Left ventricle myocardium inferior (tissue), 1 donor: ENCODE measurements at regions not wholly inside any gene's neighbourhood (a gene's known extent, or its start where the extent isn't known, plus 50 kb on each side); places are given as distances from the start of the nearest gene placed in this dataset.
"Not testable (repeated sequence)": the region's sequence is repeated elsewhere in the genome, so short reads cannot be mapped to it uniquely, and the experiment has no call there.

Experiments
- DNase-seq: peaks from one replicate; pipeline ENCODE4 v3.0.0-alpha.2; 2020
- H3K27ac ChIP-seq: fragments of 200-600 bp; replicated peaks from 2 replicates; pipeline ENCODE4 v1.8.0; 2021
- H3K27me3 ChIP-seq: fragments of 200-600 bp; 2 replicates; pipeline ENCODE4 v1.8.0; 2021; ENCODE audit warnings: low read depth
- H3K36me3 ChIP-seq: fragments of 200-600 bp; 2 replicates; pipeline ENCODE4 v1.8.0; 2021
- H3K4me1 ChIP-seq: fragments of 200-600 bp; 2 replicates; pipeline ENCODE4 v1.8.0; 2021
- H3K4me3 ChIP-seq: fragments of 200-600 bp; 2 replicates; pipeline ENCODE4 v1.8.0; 2021; ENCODE audit warnings: mild to moderate bottlenecking, moderate library complexity
- H3K9me3 ChIP-seq: fragments of 200-600 bp; replicated peaks from 2 replicates; pipeline ENCODE4 v1.8.0; 2021
- intact Hi-C: fragments of 100-400 bp; cut with micrococcal nuclease; formaldehyde crosslinking; loops from one replicate; pipeline ENCODE4 v1.11.0; 2022
- TF ChIP-seq, protein P1 (sequence below): fragments of 200-600 bp; IDR thresholded peaks from 2 replicates; pipeline ENCODE4 v1.8.0; 2021; ENCODE audit warnings: antibody characterized with exemption, mild to moderate bottlenecking, borderline replicate concordance
- donor health status: DM: no; HTN: yes; CAD: no; lungs with severe emphysema.

DNA sequence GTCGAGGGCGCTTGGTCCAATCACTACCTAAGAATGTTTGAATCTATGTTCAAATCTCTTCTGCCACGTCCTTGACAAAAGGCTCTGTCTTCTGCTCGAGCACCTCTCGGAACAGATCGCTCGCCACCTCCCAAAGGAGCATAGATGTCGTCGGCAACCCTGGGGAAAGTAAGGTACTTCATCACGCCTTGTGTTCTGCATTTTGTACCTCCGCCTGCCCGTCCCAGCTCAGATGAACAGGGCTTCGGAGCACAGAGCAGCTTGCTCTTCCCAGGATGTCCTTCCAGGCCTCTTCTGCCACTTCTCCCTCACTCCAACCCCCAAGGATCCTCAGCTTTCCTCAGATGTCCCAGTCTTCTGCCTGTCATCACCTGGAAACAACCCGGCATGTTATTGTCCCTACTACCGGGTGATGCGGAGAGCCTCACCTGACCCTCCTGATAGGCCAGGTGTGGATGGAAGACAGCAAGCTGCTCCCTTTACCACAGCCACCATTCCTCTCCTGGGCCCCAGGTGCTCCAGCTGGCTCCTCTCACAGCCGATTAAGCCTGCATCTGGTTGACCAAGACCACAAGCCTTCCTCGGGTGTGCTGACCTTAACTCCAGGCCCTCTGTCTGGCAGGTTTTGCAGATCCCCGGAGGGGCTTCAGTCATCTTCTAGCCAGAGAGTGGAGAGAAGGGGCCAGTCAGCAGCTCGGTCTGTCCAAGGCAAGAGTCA, 270.5 kb downstream of the FAM43A start:
- TF ChIP-seq, protein P1, sequence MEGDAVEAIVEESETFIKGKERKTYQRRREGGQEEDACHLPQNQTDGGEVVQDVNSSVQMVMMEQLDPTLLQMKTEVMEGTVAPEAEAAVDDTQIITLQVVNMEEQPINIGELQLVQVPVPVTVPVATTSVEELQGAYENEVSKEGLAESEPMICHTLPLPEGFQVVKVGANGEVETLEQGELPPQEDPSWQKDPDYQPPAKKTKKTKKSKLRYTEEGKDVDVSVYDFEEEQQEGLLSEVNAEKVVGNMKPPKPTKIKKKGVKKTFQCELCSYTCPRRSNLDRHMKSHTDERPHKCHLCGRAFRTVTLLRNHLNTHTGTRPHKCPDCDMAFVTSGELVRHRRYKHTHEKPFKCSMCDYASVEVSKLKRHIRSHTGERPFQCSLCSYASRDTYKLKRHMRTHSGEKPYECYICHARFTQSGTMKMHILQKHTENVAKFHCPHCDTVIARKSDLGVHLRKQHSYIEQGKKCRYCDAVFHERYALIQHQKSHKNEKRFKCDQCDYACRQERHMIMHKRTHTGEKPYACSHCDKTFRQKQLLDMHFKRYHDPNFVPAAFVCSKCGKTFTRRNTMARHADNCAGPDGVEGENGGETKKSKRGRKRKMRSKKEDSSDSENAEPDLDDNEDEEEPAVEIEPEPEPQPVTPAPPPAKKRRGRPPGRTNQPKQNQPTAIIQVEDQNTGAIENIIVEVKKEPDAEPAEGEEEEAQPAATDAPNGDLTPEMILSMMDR, result no peak
- no peak for DNase-seq
- H3K4me3 ChIP-seq, result no peak overlapping the region
- H3K27me3 ChIP-seq, result no peaks in the 10 kb centered on the region
- intact Hi-C loops, result no loop called here
- H3K27ac ChIP-seq, result no peak overlapping the region
- no peaks in the 10 kb centered on the region for H3K9me3 ChIP-seq
- no peaks in the 10 kb centered on the region for H3K36me3 ChIP-seq
- H3K4me1 ChIP-seq, result peaks cover 37% of the 10 kb centered on the region

DNA sequence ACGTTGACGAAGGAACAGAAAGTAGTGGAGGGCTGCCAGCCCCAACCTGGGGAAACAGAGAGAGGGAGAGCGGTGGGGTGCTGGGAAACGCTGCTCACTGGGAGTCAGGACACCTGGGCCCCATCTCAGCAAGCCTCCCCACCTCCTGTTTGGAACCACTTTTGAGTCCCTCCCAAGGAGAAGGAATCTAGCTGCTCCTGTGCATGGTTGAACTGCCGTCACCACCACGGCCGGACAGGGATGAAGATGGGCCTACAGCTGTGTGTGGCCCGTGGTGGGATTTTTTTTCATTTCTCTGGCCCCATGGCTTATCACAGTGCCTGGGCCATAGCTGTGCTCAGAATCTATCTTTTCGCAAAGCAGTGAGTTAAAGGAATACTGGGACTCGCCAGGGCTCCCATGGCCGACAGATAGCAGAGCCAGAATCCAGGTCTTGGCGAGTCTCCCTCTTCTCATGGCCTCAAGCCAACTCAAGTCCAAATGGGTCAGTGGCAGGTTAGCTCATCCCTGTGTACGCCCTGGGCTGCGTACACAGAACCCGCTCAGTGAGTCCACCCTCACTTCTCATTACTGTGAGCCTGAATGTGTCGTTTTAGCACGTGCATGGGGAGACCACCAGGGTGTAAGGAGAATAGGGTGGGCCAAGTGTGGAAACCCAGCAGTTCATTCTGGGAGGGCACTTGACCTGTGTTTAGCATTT, 271.2 kb downstream of the FAM43A start:
- TF ChIP-seq, protein P1, result no peak
- peak; percentile 49 for DNase-seq
- intact Hi-C loops, result no loop called here

DNA sequence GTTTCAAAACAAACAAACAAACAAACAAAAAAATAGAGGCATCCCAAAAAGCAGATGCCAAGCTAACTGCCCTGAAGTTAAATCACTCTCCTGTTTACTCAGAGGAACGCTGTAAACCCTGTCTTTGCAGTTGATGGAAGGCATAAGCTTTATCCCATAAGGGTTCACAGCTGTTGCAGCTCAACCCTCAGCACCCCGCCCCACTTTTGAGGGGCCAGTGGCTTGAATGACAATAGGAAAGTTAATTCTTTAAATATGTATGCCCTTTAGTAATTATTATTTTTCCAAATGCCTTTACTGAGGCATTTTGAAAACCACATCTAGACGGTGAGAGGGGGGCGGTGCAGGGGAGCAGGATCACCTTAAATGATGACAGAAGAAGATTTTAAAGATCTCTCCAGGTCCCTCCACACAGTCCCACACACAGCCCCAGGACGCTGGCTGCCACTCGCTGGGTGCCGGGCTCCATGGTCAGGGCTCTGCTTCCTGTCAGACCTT, 272.1 kb downstream of the FAM43A start:
- no peak for DNase-seq
- intact Hi-C loops, result no loop called here
- H3K27ac ChIP-seq, result no peak overlapping the region
- no peaks in the 10 kb centered on the region for H3K9me3 ChIP-seq
- TF ChIP-seq, protein P1, result no peak
- no peaks in the 10 kb centered on the region for H3K36me3 ChIP-seq
- peaks cover 33% of the 10 kb centered on the region for H3K4me1 ChIP-seq
- H3K27me3 ChIP-seq, result no peaks in the 10 kb centered on the region
- H3K4me3 ChIP-seq, result no peak overlapping the region

More for the DNA sequence above, 271.2 kb downstream of the FAM43A start:
- H3K27me3 ChIP-seq, result no peaks in the 10 kb centered on the region
- H3K27ac ChIP-seq, result no peak overlapping the region
- H3K4me3 ChIP-seq, result no peak overlapping the region
- no peaks in the 10 kb centered on the region for H3K36me3 ChIP-seq
- no peaks in the 10 kb centered on the region for H3K9me3 ChIP-seq
- peaks cover 38% of the 10 kb centered on the region for H3K4me1 ChIP-seq

DNA sequence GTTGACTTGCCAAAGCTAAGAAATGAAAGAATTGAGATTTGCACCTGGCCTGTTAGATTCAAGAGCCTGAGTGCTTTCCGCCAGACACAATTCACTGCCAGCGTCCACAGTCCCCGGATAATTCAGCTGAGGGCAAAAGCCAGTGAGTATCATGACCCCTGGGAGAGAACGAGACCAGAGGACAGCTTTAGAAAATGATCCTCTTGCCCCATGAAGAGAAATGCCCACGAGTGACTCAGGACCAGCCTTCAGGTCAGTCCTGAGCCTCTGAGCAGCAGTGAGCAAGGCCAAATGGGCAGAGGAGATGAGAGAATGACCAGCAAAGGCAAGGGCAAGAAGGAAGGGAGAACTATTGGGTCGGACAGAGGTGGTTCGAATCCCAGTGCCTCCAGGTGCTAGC, 273.5 kb downstream of the FAM43A start:
- Histone ChIP-seq H3K27ac (no peak overlapping the region), H3K4me3 (no peak overlapping the region), H3K9me3 (no peaks in the 10 kb centered on the region), H3K36me3 (no peaks in the 10 kb centered on the region), H3K4me1 (peaks cover 19% of the 10 kb centered on the region), H3K27me3 (no peaks in the 10 kb centered on the region)
- no peak for DNase-seq
- TF ChIP-seq, protein P1, result no peak
- intact Hi-C loops, result no loop called here

DNA sequence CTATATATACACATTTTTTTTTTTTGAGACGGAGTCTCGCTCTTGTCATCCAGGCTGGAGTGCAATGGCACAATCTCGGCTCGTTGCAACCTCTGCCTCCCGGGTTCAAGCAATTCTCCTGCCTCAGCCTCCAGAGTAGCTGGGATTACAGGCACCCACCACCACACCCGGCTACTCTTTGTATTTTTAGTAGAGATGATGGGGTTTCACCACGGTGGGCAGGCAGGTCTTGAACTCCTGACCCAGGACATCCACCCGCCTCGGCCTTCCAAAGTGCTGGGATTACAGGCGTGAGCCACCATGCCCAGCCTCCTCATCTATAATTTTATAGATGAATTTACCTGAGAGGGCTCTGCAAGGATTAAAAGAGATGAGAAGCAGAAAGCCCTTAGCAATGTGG, 274.0 kb downstream of the FAM43A start:
- DNase-seq, H3K4me3 ChIP-seq, H3K27ac ChIP-seq, H3K9me3 ChIP-seq, H3K27me3 ChIP-seq, intact Hi-C loops, H3K36me3 ChIP-seq: not testable (repeated sequence)
- peaks cover 19% of the 10 kb centered on the region for H3K4me1 ChIP-seq
